Keratinocyte (primary cell): ENCODE measurements at regions not wholly inside any gene's neighbourhood (a gene's known extent, or its start where the extent isn't known, plus 50 kb on each side); places are given as distances from the start of the nearest gene placed in this dataset.

Experiments
- DNase-seq: peaks from one replicate; pipeline ENCODE4 v3.0.0-alpha.2; 2011; ENCODE audit warnings: low read depth, missing footprints, low spot score
- FAIRE-seq: peaks from 2 replicates; lab custom pipeline; 2011; peaks lifted over from hg19 to GRCh38; lab: Jason Lieb, UNC
- H2AFZ ChIP-seq: 2 replicates; pipeline ENCODE4 v1.6.0; 2012; ENCODE audit warnings: low read length, control low read depth, inconsistent platforms; ENCODE audit not compliant: control insufficient read depth
- H3K27ac ChIP-seq: 2 replicates; pipeline ENCODE4 v1.5.1; 2011; ENCODE audit warnings: low read length; ENCODE audit not compliant: control insufficient read depth, insufficient read depth
- H3K27me3 ChIP-seq: 3 replicates; pipeline ENCODE4 v1.6.0; 2011; ENCODE audit warnings: low read length; ENCODE audit not compliant: control insufficient read depth, insufficient read depth; ENCODE audit errors: extremely low read depth
- H3K36me3 ChIP-seq, 2 experiments: 2 replicates in 1 of 2; 3 replicates in 1 of 2; pipeline ENCODE4 v1.5.1; 2011; ENCODE audit warnings: low read length in 2 of 2, mild to moderate bottlenecking in 1 of 2; ENCODE audit not compliant: control insufficient read depth in 2 of 2, insufficient read depth in 2 of 2; ENCODE audit errors: extremely low read depth in 1 of 2
- H3K4me1 ChIP-seq: 3 replicates; pipeline ENCODE4 v1.5.1; 2011; ENCODE audit warnings: low read length; ENCODE audit not compliant: control insufficient read depth, insufficient read depth; ENCODE audit errors: extremely low read depth
- H3K4me2 ChIP-seq: 3 replicates; pipeline ENCODE4 v1.6.0; 2011; ENCODE audit warnings: low read depth, low read length; ENCODE audit not compliant: control insufficient read depth, insufficient read depth; ENCODE audit errors: extremely low read depth
- H3K4me3 ChIP-seq, 3 experiments: fragments of 200-600 bp in 1 of 3; sonication (generic) in 1 of 3; 2 replicates in 2 of 3; 3 replicates in 1 of 3; pipeline ENCODE4 v1.5.1; 2011 to 2016; ENCODE audit warnings: low read length in 3 of 3, mild to moderate bottlenecking in 3 of 3, control low read depth in 2 of 3, inconsistent platforms in 1 of 3, low read depth in 1 of 3, mixed read lengths in 1 of 3, mixed run types in 1 of 3, moderate library complexity in 1 of 3; ENCODE audit not compliant: control insufficient read depth in 2 of 3, insufficient read depth in 2 of 3; ENCODE audit errors: extremely low read depth in 1 of 3
- H3K79me2 ChIP-seq: 2 replicates; pipeline ENCODE4 v1.6.0; 2012; ENCODE audit warnings: low read length; ENCODE audit not compliant: control insufficient read depth, insufficient read depth
- H3K9ac ChIP-seq: 3 replicates; pipeline ENCODE4 v1.6.0; 2011; ENCODE audit warnings: low read length; ENCODE audit not compliant: control insufficient read depth, insufficient read depth; ENCODE audit errors: extremely low read depth
- H3K9me1 ChIP-seq: 3 replicates; pipeline ENCODE4 v1.6.0; 2011; ENCODE audit warnings: low read length; ENCODE audit not compliant: control insufficient read depth, insufficient read depth; ENCODE audit errors: extremely low read depth
- H3K9me3 ChIP-seq: 2 replicates; pipeline ENCODE4 v1.5.1; 2012; ENCODE audit warnings: low read depth, low read length; ENCODE audit not compliant: control insufficient read depth
- H4K20me1 ChIP-seq: 3 replicates; pipeline ENCODE4 v1.6.0; 2011; ENCODE audit warnings: low read length; ENCODE audit not compliant: control insufficient read depth, insufficient read depth; ENCODE audit errors: extremely low read depth
- EZH2 ChIP-seq: IDR thresholded peaks from one replicate; pipeline ENCODE4 v1.6.1; 2012; ENCODE audit warnings: inconsistent platforms, mild to moderate bottlenecking, low read length, moderate library complexity
- dilution Hi-C: fragments of 300-500 bp; cut with MboI; formaldehyde crosslinking; loops from one replicate; pipeline ENCODE4 v1.7.0; 2020; ENCODE audit warnings: low sequenced_read_pairs; ENCODE audit not compliant: extremely low pct_ligation_motif_present
- TF ChIP-seq, protein P1 (sequence below), 3 experiments: IDR thresholded peaks in 1 of 3; conservative IDR thresholded peaks in 1 of 3; optimal IDR thresholded peaks in 1 of 3; 2 replicates in 2 of 3; 3 replicates in 1 of 3; pipeline versions ENCODE3 to v1.5.1; 2011; ENCODE audit warnings: low read length in 3 of 3, mild to moderate bottlenecking in 3 of 3, moderate library complexity in 2 of 3, control low read depth in 1 of 3, inconsistent platforms in 1 of 3; ENCODE audit not compliant: insufficient read depth in 2 of 3; ENCODE audit errors: extremely low read depth in 1 of 3

DNA sequence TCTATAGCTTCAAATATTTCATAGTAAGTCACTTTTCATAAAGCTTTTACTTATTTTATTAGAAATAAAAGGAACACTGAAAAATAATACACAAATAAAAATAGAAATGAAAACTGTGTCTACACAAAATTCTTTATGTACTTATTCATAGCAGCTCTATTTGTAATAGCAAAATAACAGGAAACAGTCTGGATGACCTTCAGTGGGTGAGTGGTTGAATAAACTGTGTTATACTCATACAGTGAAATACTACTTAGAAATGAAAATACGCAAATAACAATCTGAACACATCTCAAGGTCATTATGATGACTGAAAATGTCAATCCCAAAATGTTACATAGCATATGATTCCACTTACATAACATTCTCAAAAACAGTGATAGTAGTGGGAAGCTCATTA is 138.7 kb upstream of the PCLO start:
- H2AFZ ChIP-seq = no peak overlapping the region
- FAIRE-seq (no peak), DNase-seq (no peak)
- H3K27ac ChIP-seq = no peak overlapping the region
- TF ChIP-seq EZH2 = no peak
- TF ChIP-seq, protein P1, sequence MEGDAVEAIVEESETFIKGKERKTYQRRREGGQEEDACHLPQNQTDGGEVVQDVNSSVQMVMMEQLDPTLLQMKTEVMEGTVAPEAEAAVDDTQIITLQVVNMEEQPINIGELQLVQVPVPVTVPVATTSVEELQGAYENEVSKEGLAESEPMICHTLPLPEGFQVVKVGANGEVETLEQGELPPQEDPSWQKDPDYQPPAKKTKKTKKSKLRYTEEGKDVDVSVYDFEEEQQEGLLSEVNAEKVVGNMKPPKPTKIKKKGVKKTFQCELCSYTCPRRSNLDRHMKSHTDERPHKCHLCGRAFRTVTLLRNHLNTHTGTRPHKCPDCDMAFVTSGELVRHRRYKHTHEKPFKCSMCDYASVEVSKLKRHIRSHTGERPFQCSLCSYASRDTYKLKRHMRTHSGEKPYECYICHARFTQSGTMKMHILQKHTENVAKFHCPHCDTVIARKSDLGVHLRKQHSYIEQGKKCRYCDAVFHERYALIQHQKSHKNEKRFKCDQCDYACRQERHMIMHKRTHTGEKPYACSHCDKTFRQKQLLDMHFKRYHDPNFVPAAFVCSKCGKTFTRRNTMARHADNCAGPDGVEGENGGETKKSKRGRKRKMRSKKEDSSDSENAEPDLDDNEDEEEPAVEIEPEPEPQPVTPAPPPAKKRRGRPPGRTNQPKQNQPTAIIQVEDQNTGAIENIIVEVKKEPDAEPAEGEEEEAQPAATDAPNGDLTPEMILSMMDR (optimal IDR thresholded peaks at IDR 0.05 in 1 of 3, IDR thresholded peaks at IDR 0.05 in 1 of 3, conservative IDR thresholded peaks at IDR 0.05 in 1 of 3; ENCODE audit: extremely low read depth in 1 of 3, insufficient read depth in 2 of 3, low read length in 3 of 3) = no peak
- H3K36me3 ChIP-seq = no peaks in the 10 kb centered on the region
- no peaks in the 10 kb centered on the region for H4K20me1 ChIP-seq
- no peak overlapping the region for H3K9ac ChIP-seq
- no peaks in the 10 kb centered on the region for H3K79me2 ChIP-seq
- dilution Hi-C loops = no loop called here
- H3K9me1 ChIP-seq = no peaks in the 10 kb centered on the region
- no peak overlapping the region for H3K4me3 ChIP-seq
- H3K4me2 ChIP-seq = no peak overlapping the region
- no peaks in the 10 kb centered on the region for H3K9me3 ChIP-seq
- no peaks in the 10 kb centered on the region for H3K27me3 ChIP-seq
- no peaks in the 10 kb centered on the region for H3K4me1 ChIP-seq

DNA sequence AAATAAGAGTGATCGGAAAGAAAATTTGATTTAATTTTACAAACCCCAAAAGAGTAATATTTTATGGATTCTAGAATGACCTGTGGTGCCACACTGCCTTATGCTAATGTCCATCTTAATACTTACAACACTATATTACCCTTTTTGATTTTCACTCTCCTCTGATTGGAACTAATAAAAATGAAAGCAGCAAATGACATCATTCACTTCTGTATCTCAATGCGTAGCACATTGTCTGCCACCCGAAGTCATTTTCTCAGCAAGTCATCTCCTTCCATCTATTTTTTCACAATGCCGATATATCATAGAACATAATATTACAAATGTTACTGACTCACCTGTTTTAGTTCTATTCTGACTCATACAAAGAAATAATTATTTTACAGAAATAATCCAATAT is 127.5 kb upstream of the PCLO start:
- Histone ChIP-seq H3K4me2 (no peak overlapping the region), H3K79me2 (no peaks in the 10 kb centered on the region), H3K4me1 (no peaks in the 10 kb centered on the region), H3K9ac (no peak overlapping the region), H2AFZ (no peak overlapping the region), H3K4me3 (no peak overlapping the region), H3K9me1 (no peaks in the 10 kb centered on the region), H3K27ac (no peak overlapping the region), H3K36me3 (no peaks in the 10 kb centered on the region), H4K20me1 (no peaks in the 10 kb centered on the region), H3K9me3 (no peaks in the 10 kb centered on the region), H3K27me3 (no peaks in the 10 kb centered on the region)
- dilution Hi-C loops = no loop called here
- TF ChIP-seq, protein P1 (optimal IDR thresholded peaks at IDR 0.05 in 1 of 3, IDR thresholded peaks at IDR 0.05 in 1 of 3, conservative IDR thresholded peaks at IDR 0.05 in 1 of 3; ENCODE audit: extremely low read depth in 1 of 3, insufficient read depth in 2 of 3, low read length in 3 of 3) = no peak
- no peak for TF ChIP-seq EZH2
- DNase-seq (no peak), FAIRE-seq (no peak)
